CD8-positive, alpha-beta memory T cell (primary cell): ENCODE measurements at regions not wholly inside any gene's neighbourhood (a gene's known extent, or its start where the extent isn't known, plus 50 kb on each side); places are given as distances from the start of the nearest gene placed in this dataset.

Experiments
- CTCF ChIA-PET: fragments of 350-600 bp; sonication (Branson Sonifier 250); formaldehyde crosslinking; loops from one replicate; lab custom pipeline; 2021; ENCODE audit warnings: antibody characterized with exemption; lab: Charles Lee
- POLR2A ChIA-PET: fragments of 350-600 bp; sonication (Branson Sonifier 250); formaldehyde crosslinking; loops from one replicate; lab custom pipeline; 2021; ENCODE audit warnings: antibody characterized with exemption; lab: Charles Lee
- DNase-seq, 5 donors: peaks; one replicate each; pipeline versions ENCODE4 v3.0.0 to v3.0.0-alpha.2; 2020 to 2022; ENCODE audit warnings: mixed read lengths in 1 of 5
- H3K27ac ChIP-seq: one replicate; pipeline ENCODE4 v1.7.0; 2013; ENCODE audit warnings: low read depth, mild to moderate bottlenecking, low read length, moderate library complexity
- H3K27me3 ChIP-seq: 2 replicates; pipeline ENCODE4 v1.7.0; 2013; ENCODE audit warnings: low read length, mild to moderate bottlenecking; ENCODE audit not compliant: insufficient read depth, poor library complexity, severe bottlenecking
- H3K36me3 ChIP-seq: 2 replicates; pipeline ENCODE4 v1.7.0; 2013; ENCODE audit warnings: mild to moderate bottlenecking, low read length, moderate library complexity; ENCODE audit not compliant: insufficient read depth
- H3K4me1 ChIP-seq: 2 replicates; pipeline ENCODE4 v1.7.0; 2013; ENCODE audit warnings: mild to moderate bottlenecking, low read length, moderate library complexity; ENCODE audit not compliant: insufficient read depth
- H3K4me3 ChIP-seq: 2 replicates; pipeline ENCODE4 v1.7.0; 2013; ENCODE audit warnings: mild to moderate bottlenecking, low read length
- H3K9me3 ChIP-seq: 2 replicates; pipeline ENCODE4 v1.7.0; 2013; ENCODE audit warnings: mild to moderate bottlenecking, low read length
- H3K27ac Mint-ChIP-seq, 8 donors: one replicate each; pipeline ENCODE4 v1.8.0; 2020 to 2021; ENCODE audit warnings: mixed read lengths in 8 of 8, mild to moderate bottlenecking in 6 of 8, inconsistent platforms in 3 of 8, moderate library complexity in 3 of 8
- H3K27me3 Mint-ChIP-seq, 2 donors: one replicate each; pipeline ENCODE4 v1.8.0; 2020 to 2021; ENCODE audit warnings: mixed read lengths in 2 of 2, mild to moderate bottlenecking in 1 of 2, moderate library complexity in 1 of 2
- H3K36me3 Mint-ChIP-seq, 3 donors: one replicate each; pipeline ENCODE4 v1.8.0; 2020 to 2021; ENCODE audit warnings: mixed read lengths in 3 of 3, inconsistent platforms in 1 of 3, mild to moderate bottlenecking in 1 of 3
- H3K4me1 Mint-ChIP-seq, 3 donors: one replicate each; pipeline ENCODE4 v1.8.0; 2020 to 2021; ENCODE audit warnings: mixed read lengths in 3 of 3, inconsistent platforms in 1 of 3, mild to moderate bottlenecking in 1 of 3
- H3K4me3 Mint-ChIP-seq, 7 donors: one replicate each; pipeline ENCODE4 v1.8.0; 2020 to 2021; ENCODE audit warnings: mixed read lengths in 7 of 7, mild to moderate bottlenecking in 6 of 7, moderate library complexity in 4 of 7, inconsistent platforms in 2 of 7
- H3K9me3 Mint-ChIP-seq, 5 donors: one replicate each; pipeline ENCODE4 v1.8.0; 2020 to 2022; ENCODE audit warnings: mixed read lengths in 5 of 5, mild to moderate bottlenecking in 3 of 5, moderate library complexity in 2 of 5, inconsistent platforms in 1 of 5

DNA sequence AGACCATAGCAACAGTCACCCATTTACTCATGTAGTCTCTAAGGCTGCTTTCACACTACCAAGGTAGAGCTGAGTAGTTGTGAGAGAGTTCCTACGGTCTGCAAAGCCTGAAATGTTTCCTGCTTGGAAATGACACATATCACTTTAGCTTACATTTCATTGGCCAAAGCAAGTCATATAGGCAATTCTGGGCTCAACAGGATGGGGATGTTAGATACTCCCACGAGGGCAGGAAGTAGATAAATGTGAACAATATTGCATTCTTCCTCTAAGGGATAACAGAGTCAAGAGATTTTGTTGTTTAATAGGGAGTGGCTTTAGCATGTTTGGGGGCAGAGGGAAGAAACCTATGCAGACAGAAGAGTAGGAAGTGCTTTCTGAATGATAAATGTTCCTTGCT is 355.6 kb upstream of the THRB start:
- Mint-ChIP-seq H3K36me3 (no peaks in the 10 kb centered on the region), H3K4me1 (no peaks in the 10 kb centered on the region), H3K4me3 (no peak overlapping the region), H3K27ac (no peak overlapping the region), H3K9me3 (peaks cover 0 to 12% (median 4%) of the 10 kb centered on the region in 5 donors), H3K27me3 (no peaks in the 10 kb centered on the region)
- Histone ChIP-seq H3K36me3 (no peaks in the 10 kb centered on the region), H3K4me1 (no peaks in the 10 kb centered on the region), H3K4me3 (no peak overlapping the region), H3K27me3 (no peaks in the 10 kb centered on the region), H3K9me3 (no peaks in the 10 kb centered on the region), H3K27ac (no peak overlapping the region)
- ChIA-PET CTCF (no interaction called here), POLR2A (no interaction called here)
- DNase-seq, result no peak

DNA sequence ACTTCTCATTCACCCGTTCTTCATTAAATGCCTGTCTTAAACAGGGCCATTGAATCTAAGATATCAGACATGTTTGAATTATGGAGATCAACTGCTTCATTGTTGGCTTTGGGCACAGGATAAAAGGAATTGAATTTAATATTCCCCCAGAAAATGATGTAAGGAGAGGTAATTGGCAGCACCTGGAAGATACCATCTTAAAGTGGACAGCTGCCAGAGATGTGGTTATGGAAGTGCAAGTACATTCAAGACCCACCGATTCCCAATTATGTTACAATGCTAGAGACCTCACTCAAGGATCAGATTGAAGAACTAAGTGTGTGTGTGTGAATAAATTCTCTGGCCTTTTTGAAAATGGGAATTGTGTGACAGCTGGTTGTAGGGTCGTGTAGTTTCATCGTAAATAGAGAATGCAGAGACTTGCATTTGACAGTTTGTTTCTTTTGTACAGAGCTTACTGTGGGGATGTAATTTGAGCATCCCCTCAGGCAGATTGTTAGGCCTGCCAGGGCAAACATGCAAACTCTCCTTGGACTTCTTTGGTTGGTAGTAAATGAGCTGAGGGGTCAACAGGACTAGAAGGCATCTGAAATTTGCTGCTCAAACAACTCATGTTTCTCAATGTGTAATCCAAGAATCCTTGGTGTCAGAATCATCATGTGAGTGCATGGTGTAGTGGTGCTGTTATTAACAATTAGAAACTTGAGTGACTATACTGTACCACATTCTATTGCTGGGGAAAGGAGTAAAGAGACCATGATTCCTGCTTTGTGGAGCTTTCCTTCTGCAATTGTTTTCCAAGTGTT is 359.2 kb upstream of the THRB start:
- Histone ChIP-seq H3K9me3 (no peaks in the 10 kb centered on the region), H3K27ac (no peak overlapping the region), H3K4me3 (no peak overlapping the region), H3K4me1 (no peaks in the 10 kb centered on the region), H3K27me3 (no peaks in the 10 kb centered on the region), H3K36me3 (no peaks in the 10 kb centered on the region)
- peaks cover 0 to 3% of the 10 kb centered on the region in 2 donors for H3K27me3 Mint-ChIP-seq
- no peak for DNase-seq
- peaks cover 0 to 6% (median 1%) of the 10 kb centered on the region in 5 donors for H3K9me3 Mint-ChIP-seq
- H3K36me3 Mint-ChIP-seq, result no peaks in the 10 kb centered on the region
- H3K27ac Mint-ChIP-seq, result no peak overlapping the region
- no peak overlapping the region for H3K4me3 Mint-ChIP-seq
- CTCF ChIA-PET, result no interaction called here
- POLR2A ChIA-PET, result no interaction called here
- H3K4me1 Mint-ChIP-seq, result no peaks in the 10 kb centered on the region

DNA sequence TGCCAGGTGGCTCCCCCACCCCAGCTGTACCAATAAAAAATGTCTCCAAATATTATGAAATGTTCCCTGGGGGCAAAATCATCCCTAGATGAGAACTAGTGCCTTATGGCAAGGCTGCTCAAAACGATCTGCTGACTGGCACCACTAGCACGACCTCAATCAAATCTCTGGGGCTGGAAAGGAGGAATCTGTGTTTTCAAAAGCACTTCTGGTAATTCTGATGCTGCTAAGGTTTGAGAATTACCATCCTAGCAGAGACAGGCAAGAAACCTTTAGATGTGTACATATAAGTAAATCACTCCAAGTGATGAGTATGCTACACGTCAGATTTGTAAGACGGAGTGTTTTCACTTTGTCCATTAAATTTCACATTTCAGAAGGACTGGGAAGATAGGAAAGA is 360.1 kb upstream of the THRB start:
- CTCF ChIA-PET, result no interaction called here

DNA sequence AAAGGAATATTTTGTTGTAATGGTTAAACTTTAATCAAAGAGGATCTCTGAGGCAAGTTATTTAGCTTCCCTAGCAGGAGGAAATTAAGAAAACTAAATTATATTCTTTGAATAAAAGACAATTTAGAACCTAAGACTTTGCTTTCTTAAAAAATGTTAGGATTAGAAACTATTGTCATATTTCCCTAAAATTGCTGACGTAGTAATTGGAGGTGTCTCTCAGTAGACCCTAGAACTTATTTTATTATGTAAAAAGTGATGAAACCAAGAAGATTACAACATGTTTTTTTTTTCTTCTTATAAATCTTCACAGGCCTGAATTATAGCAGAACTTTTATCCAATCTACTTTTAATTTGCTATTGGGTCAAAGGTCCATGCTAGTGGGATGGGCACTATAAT is 363.3 kb upstream of the THRB start:
- POLR2A ChIA-PET, result no interaction called here
- no peak overlapping the region for H3K4me3 Mint-ChIP-seq

More for the DNA sequence above, 360.1 kb upstream of the THRB start:
- no peak overlapping the region for H3K4me3 ChIP-seq
- no peak for DNase-seq
- no peaks in the 10 kb centered on the region for H3K4me1 ChIP-seq
- H3K36me3 ChIP-seq, result no peaks in the 10 kb centered on the region
- H3K27me3 Mint-ChIP-seq, result peaks cover 0 to 3% of the 10 kb centered on the region in 2 donors
- no peaks in the 10 kb centered on the region for H3K9me3 ChIP-seq
- POLR2A ChIA-PET, result no interaction called here
- H3K27ac Mint-ChIP-seq, result no peak overlapping the region
- H3K27ac ChIP-seq, result no peak overlapping the region
- no peak overlapping the region for H3K4me3 Mint-ChIP-seq
- H3K9me3 Mint-ChIP-seq, result peaks cover 0 to 6% (median 3%) of the 10 kb centered on the region in 5 donors
- no peaks in the 10 kb centered on the region for H3K4me1 Mint-ChIP-seq
- no peaks in the 10 kb centered on the region for H3K27me3 ChIP-seq
- no peaks in the 10 kb centered on the region for H3K36me3 Mint-ChIP-seq

DNA sequence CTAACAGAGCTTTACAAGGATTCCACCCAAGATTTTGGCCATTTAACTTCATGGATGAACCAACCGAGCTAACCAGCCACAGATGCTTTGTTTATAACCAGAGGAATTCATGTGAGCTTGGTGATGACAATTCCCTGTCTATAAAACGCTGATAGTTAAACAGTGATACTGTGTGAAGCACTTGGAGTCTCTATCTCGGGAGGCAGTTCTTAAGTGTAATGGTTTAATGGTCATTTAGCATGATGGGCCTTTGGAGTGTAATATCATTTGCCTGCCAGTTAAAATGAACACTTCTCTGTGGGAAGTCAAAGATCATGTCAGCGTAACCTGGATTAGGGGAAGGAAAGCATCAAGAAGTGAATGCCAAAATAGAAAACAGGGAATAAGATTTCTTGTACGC is 368.6 kb upstream of the THRB start:
- Histone ChIP-seq H3K36me3 (no peaks in the 10 kb centered on the region), H3K9me3 (no peaks in the 10 kb centered on the region), H3K27ac (no peak overlapping the region), H3K4me3 (no peak overlapping the region), H3K4me1 (no peaks in the 10 kb centered on the region), H3K27me3 (no peaks in the 10 kb centered on the region)
- Mint-ChIP-seq H3K4me3 (no peak overlapping the region), H3K36me3 (no peaks in the 10 kb centered on the region), H3K27ac (no peak overlapping the region), H3K27me3 (no peaks in the 10 kb centered on the region), H3K9me3 (peaks cover 0 to 8% (median 7%) of the 10 kb centered on the region in 5 donors), H3K4me1 (no peaks in the 10 kb centered on the region)
- ChIA-PET POLR2A (no interaction called here), CTCF (no interaction called here)
- DNase-seq, result no peak

More for the DNA sequence above, 363.3 kb upstream of the THRB start:
- no peak for DNase-seq
- no peak overlapping the region for H3K27ac Mint-ChIP-seq
- H3K27ac ChIP-seq, result no peak overlapping the region
- no peaks in the 10 kb centered on the region for H3K36me3 ChIP-seq
- no peaks in the 10 kb centered on the region for H3K4me1 ChIP-seq
- H3K4me3 ChIP-seq, result no peak overlapping the region
- peaks cover 0 to 3% of the 10 kb centered on the region in 2 donors for H3K27me3 Mint-ChIP-seq
- CTCF ChIA-PET, result no interaction called here
- H3K9me3 ChIP-seq, result no peaks in the 10 kb centered on the region
- H3K4me1 Mint-ChIP-seq, result no peaks in the 10 kb centered on the region
- no peaks in the 10 kb centered on the region for H3K36me3 Mint-ChIP-seq
- H3K9me3 Mint-ChIP-seq, result peaks cover 0 to 8% (median 2%) of the 10 kb centered on the region in 5 donors
- H3K27me3 ChIP-seq, result no peaks in the 10 kb centered on the region

DNA sequence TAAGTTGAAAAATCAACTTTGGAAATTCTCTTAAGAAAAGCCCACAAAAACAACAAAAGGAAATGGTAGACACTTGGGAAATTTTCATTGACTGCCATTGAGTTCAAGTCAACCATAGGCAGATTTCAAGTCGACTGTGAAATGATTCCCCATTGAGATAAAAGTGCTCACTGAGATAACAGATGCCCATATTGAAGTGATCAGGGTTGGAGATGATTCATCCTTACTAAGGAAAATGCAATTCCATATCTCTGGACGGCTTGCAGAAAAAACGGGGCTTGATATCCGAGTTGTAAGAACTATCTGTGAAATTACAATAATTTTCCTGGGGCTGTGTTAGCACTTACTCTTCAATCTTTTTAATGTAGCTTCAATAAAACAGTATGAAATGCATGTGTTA is 373.1 kb upstream of the THRB start:
- no peak overlapping the region for H3K4me3 ChIP-seq
- no peak for DNase-seq
- no peaks in the 10 kb centered on the region for H3K27me3 ChIP-seq
- H3K9me3 ChIP-seq, result no peaks in the 10 kb centered on the region
- Mint-ChIP-seq H3K4me3 (no peak overlapping the region), H3K4me1 (no peaks in the 10 kb centered on the region), H3K9me3 (peaks cover 4 to 11% (median 8%) of the 10 kb centered on the region in 5 donors), H3K27ac (no peak overlapping the region), H3K36me3 (no peaks in the 10 kb centered on the region), H3K27me3 (no peaks in the 10 kb centered on the region)
- H3K27ac ChIP-seq, result no peak overlapping the region
- POLR2A ChIA-PET, result no interaction called here
- H3K4me1 ChIP-seq, result no peaks in the 10 kb centered on the region
- H3K36me3 ChIP-seq, result no peaks in the 10 kb centered on the region
- CTCF ChIA-PET, result no interaction called here

DNA sequence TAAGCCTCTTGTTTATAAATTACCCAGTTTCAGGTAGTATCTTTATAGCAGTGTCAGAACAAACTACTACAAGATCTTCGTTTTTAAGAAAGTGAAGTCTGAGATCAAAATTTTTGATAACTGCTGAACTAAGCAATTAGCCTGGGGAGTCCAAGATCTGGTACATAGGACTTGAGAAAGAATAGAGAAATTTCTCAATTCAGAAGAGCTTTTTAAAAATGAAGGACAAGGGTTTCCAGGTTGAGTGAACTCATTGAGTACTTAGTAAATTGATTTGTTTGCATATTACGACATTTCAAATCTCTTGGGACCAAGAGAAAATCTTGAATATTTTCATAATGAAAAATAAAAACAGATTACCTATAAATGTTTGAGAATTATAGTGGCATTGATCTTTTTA is 386.6 kb upstream of the THRB start:
- ChIA-PET CTCF (no interaction called here), POLR2A (no interaction called here)
- Mint-ChIP-seq H3K27ac (no peak overlapping the region), H3K36me3 (no peaks in the 10 kb centered on the region), H3K27me3 (no peaks in the 10 kb centered on the region), H3K4me1 (no peaks in the 10 kb centered on the region), H3K9me3 (peaks cover 2 to 9% (median 5%) of the 10 kb centered on the region in 5 donors), H3K4me3 (no peak overlapping the region)
- H3K27ac ChIP-seq, result no peak overlapping the region
- no peaks in the 10 kb centered on the region for H3K4me1 ChIP-seq
- no peak for DNase-seq
- H3K9me3 ChIP-seq, result no peaks in the 10 kb centered on the region
- no peaks in the 10 kb centered on the region for H3K36me3 ChIP-seq
- no peak overlapping the region for H3K4me3 ChIP-seq
- no peaks in the 10 kb centered on the region for H3K27me3 ChIP-seq

DNA sequence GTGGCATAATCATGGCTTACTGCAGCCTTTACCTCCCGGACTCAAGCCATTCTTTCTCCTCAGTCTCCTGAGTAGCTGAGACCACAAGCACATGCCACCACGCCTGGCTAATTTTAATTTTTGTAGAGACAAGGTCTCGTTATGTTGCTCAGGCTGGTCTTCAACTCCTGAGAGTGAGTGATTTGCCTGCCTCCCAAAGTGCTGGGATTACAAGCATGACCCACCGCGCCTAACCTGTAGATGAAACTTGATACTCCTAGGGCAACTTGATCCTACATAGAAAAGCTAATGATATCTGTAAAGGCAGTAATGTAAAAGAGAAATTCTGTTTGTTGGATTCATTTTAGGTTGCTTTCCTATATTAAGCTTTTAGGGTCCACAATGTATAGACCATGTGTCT is 391.9 kb upstream of the THRB start:
- no peak overlapping the region for H3K4me3 Mint-ChIP-seq
- H3K4me1 Mint-ChIP-seq, result no peaks in the 10 kb centered on the region
- Histone ChIP-seq H3K27me3 (no peaks in the 10 kb centered on the region), H3K4me1 (no peaks in the 10 kb centered on the region), H3K36me3 (no peaks in the 10 kb centered on the region), H3K9me3 (no peaks in the 10 kb centered on the region), H3K4me3 (no peak overlapping the region), H3K27ac (no peak overlapping the region)
- peaks cover 0 to 10% (median 2%) of the 10 kb centered on the region in 5 donors for H3K9me3 Mint-ChIP-seq
- ChIA-PET CTCF (no interaction called here), POLR2A (no interaction called here)
- DNase-seq, result no peak
- no peak overlapping the region for H3K27ac Mint-ChIP-seq
- no peaks in the 10 kb centered on the region for H3K36me3 Mint-ChIP-seq
- H3K27me3 Mint-ChIP-seq, result no peaks in the 10 kb centered on the region
